ENCODE measurements at regions not wholly inside any gene's neighbourhood (a gene's known extent, or its start where the extent isn't known, plus 50 kb on each side); places are given as distances from the start of the nearest gene placed in this dataset.
"Not testable (repeated sequence)": the region's sequence is repeated elsewhere in the genome, so short reads cannot be mapped to it uniquely, and the experiment has no call there.

DNA sequence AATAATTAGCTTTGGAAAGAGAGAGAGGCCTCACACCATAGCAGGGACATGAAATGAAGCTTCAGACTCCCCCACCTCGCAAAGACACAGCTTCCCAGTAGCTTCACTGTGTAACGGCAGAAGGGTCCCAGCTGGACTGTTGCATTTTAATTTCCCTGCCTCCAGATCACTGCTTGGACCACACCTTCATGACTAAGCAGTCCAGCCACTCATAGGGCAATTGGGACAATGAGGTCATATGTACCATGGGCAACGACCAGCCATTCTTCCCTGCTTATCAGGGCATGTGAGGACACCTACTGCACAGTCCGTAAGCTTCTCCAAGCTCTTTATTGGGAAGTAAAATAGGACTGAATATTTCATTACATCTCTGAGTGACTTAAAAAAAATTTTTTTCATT, 183.0 kb downstream of the MREG start:
- no peak for DNase-seq

DNA sequence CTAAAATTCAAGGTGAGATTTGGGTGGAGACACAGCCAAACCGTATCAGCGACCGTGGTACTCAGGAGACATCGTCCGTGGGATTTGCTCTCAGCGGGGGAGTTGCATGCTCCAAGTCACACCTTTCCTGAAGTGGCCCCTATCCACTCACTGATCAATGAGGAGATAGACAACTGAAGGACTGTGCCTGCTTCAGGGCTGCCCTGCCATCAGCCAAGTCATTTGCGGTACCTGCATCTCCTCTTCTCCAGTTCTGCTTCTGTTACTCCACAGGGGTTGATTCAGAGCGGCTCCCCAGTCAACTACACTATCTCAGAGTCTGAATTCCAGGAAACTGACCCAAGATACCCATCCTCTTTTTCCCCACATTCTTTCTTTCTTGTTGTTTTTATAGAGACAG, 184.1 kb downstream of the MREG start:
- DNase-seq = no peak

DNA sequence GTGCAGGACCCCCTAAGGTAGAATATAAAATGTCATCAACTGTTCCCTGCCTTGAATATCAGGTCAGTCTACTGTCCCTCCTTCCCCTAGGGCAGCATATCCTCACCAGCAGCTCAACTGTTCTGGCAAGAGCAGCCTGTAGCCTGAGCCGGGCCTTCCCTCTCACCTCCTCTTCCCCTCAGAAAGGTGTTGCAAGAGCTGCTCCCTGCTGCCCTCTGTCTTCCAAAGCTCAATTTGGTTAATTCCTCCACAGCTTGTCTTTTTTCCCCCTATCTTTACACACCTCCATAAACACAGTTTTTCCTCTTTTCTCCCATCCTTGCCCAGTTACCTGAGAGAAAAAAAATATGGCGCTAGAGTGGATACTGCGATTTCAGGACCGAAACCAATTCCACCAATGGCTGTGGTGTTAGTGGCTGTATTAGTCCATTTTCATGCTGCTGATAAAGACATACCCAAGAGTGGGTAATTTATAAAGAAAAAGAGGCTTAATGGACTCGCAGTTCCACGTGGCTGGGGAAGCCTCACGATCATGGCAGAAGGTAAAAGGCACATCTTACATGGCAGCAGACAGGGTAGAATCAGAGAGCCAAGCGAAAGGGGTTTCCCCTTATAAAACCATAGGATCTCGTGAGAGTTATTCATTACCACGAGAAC, 184.7 kb downstream of the MREG start:
- peak; percentile 32 for DNase-seq

DNA sequence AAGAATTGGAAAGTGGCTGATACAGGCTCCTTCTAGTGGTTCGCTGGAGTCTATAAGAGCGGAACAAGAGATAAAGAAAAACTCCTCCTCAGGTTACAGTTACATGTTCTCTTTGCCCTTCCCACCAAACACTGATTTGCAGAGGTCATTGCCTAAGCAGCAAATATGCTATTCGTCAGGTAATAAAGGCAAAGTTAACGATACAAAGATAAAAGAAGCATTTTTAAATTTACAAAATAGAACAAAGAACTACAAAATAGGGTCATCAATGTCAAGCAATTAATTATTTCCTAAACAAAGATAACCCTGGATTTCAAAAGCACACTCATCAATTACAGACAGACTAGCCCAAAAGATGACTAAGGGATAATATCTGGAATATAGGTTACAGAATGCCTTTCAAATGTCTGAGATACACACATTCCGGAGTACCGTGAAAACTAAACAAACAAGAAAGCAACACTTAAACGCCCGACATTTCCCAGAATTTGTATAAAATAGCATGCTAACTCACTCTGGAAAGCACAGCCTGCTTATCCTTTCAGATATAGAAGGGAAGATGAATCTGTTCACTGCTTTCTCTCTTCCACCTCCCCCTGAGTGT, 186.4 kb downstream of the MREG start:
- no peak for DNase-seq

DNA sequence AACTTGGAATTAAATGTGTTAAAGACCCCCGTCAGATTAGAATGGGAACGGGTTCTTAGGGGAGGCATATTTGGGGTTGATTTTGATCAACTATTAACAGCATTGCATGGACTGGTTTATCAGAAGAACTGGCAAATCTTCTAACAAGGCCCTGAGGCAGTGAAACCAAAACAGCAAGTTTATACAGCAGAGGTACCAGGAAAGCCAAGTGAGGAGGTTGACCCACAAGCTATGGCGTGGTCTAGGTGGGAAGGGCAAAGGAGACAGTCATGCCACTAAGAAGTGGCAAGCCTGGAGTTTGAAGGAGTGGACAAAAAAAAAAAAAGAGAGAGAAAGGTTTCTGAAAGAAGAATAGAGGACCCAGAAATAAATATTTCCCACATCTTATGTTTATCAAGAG, 187.0 kb downstream of the MREG start:
- no peak for DNase-seq

DNA sequence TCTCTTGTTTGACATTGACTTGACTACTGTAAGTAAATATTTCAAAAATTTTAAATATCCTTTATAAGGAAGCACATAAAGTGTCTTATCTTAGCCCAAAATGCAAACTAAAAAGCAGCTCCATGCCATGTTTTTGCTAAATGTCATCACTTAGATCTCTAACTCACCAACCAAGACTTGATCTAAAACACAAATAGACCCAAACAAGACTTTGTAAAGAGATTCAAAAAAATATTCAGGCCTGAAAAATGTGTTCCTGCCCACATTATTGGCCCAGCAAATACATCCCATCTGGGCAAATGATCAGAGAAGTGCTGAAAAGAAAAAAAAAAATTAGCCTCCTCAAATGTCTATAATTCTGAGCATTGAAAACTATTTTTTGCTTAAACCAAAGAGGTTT, 187.6 kb downstream of the MREG start:
- no peak for DNase-seq

DNA sequence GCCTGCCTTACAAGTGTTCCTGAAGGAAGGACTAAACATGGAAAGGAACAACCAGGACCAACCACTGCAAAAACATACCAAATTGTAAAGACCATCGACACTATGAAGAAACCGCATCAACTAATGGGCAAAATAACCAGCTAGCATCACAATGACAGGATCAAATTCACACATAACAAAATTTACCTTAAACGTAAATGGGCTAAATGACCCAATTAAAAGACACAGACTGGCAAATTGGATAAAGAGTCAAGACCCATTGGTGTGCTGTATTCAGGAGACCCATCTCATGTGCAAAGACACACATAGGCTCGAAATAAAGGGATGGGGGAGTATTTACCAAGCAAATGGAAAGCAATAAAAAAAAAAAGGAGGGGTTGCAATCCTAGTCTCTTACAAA, 192.1 kb downstream of the MREG start:
- not testable (repeated sequence) for DNase-seq

DNA sequence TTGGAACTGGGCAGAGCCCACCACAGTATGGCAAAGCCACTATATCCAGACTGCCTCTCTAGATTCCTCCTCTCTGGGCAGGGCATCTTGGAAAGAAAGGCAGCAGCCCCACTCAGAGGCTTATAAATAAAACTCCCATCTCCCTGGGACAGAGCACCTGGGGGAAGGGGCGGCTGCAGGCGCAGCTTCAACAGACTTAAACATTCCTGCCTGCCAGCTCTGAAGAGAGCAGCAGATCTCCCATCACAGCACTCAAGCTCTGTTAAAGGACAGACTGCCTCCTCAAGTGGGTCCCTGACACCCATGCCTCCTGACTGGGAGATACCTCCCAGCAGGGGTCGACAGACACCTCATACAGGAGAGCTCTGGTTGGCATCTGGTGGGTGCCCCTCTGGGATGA, 193.6 kb downstream of the MREG start:
- DNase-seq = not testable (repeated sequence)

DNA sequence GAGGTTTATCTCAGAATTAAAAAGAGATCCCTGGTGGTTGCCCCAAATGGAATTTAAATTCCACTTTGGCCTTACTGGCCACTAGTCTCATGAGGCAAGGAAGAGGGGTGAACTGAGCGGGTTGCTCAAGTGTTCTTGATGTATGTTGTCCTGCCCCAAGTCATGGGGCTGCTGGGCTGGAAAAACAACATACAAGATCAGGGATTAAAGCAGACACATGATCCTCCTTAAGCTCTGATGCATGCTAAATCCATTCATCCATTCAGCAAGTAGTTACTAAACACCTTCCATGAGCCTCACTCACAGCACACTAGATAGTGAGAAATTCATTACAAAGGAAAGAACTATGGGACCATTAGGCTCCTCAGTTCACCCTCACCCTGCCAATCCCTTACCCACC, 196.3 kb downstream of the MREG start:
- DNase-seq = no peak

DNA sequence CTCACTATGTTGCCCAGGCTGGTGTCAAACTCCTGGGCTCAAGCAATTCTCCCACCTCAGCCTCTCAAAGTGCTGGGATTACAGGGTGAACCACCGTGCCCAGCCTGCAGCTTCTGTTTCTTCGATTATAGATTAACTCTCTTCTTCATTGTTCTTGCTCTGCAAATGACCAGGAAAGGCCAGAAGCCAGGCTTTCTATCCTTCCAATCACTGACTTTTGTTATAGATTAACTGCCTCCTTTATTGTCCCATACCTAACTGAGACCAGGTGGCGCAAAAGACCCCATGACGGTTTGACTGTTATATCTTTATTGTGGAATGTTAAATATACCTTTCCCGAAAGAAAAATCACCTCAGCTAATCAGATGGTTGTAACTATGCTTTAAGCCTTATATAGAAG, 196.9 kb downstream of the MREG start:
- DNase-seq = no peak

DNA sequence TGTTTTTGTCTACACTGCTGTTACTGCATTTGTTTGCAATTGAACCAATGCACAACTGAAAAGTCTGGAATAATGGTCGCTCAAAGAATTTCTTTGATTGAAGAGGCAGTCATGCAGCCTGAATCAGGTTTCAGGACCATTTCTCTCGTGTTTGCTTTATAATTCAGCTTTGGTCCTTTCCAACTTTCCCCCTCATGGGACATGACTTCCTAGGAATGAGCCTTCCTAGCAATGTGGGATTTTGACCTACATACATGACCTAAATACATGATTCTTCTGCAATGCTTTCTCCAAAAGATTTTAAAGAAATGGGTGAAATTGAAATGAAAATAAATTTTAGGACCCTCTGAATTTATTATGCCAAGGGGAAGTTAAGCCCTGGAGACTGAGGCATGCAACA, 197.4 kb downstream of the MREG start:
- DNase-seq = no peak

DNA sequence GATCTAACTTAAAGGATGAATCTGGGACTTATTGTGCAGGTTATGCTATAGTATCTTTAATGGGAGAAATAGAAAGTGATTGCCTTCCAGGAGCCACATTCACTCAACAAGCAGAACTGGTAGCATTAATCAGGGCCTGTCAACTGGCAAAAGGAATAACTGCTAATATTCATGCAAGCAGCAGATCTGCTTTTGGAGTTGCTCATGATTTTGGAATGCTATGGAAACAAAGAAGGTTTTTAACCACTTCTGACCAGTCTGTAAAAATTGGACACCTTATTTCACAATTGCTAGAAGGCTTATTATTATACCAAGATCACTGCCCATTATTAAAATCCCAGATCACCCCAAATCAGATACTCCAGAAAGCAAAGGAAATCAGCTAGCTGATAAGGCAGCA, 200.4 kb downstream of the MREG start:
- no peak for DNase-seq

DNA sequence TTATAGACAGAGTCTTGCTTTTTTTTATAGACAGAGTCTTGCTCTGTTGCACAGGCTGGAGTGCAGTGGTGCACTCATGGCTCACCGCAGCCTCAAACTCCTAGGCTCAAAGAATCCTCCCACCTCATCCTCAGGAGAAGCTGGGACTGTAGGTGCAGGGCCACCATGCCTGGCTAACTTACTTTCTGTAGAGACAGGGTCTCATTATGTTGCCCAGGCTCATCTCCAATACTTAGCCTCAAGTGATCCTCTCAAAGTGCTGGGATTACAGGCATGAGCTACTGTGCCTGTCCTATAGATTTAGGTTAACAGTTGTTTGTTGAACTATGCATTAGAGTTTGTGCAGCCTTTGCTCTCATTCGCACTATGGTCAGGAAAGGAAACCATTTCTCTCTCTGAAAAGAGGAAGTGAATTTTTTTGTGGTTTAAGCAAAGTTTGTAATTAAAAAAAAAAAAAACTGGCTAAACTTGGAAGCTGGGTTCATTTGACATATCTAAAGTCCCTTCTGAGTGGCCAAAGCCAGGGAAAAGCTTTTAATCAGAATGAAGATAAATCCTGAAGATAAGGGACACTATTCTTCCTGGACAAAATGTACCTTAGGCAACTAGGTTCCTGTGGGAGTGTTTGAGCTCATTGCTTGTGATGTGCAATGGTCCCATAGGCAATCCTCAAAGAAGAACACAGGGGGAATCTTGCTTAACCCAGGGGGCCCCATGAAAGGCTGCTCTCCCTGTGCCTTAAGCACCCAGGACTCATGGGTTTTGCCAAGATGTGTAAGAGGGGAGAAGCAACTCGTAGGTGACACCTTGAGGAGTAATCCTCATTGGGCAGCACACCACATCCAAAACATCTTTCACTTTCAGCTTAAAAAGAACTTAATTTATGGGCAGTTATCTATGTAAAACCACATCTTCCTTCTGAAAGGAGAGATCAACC, 201.7 kb downstream of the MREG start:
- DNase-seq = no peak

DNA sequence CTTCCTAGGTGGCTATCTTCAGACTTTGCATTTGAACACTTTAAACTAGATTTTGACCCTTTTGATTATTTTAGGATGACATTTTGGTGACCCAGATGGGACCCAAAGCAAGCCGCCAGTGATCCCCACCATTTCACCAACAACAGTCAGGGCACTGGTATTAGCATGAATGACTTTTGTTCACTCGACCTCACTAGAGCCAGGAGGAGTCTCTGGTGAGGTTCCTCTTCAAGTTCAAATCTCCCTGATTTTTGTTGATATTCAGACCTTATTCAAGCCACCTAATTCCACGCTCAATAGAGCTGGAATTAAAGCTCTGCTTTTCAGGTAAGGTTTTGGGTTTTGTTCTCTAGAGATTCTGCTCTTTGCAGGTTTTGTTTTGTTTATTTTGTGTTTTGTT, 202.3 kb downstream of the MREG start:
- DNase-seq = no peak

DNA sequence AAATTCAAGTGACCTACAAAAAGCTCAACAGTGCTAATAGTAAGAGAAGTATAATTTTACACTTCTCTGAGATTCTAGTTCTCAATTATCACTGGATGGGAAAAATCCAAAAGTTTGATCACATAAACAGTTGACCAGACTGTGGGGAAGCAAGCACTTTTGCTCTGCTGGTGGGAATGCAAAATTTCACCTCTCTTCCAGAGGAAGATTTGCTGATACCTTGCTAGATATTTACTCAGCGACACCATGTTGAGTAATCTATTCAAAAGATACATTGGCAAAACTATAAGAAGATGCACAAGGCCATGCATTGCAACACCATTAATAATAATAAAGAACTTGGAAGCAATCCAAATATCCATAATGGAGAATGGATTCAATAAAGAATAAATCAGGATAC, 204.4 kb downstream of the MREG start:
- DNase-seq = no peak

DNA sequence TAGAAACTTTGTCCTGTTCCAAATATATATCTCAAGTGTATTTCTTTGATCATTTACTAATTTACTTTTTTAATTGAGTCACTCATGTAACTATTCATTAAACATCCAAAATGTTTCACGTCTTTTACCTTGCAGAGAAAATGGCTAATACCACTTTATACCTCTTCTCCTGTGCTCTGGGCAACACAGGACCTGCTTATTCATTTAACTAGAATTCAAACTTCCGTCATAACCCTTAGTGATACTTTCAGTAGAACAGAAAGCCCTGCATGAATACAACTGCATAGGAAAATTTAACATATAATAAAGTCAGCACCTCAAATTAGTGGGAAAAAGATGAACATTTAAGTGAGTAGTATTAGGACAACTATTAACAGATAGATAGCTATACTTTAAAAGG, 205.2 kb downstream of the MREG start:
- DNase-seq = no peak

DNA sequence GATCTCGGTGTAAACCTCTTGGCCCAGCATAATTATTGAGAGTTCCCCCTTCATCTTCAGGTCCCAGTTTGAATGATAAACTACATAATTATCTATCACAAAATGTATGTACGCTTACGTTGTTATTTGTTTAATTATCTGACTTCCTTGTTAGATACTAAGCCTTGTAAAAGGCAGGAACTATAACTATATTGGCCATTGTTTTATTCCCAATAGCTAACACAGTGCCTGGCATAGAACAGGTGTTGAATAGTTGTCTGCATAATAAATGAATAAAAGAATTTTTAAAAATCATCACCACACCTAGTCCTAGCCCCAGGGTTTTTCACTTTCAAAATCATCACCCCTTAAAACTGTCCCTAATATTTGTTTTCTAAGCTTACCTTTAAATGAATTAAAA, 207.9 kb downstream of the MREG start:
- DNase-seq = no peak

DNA sequence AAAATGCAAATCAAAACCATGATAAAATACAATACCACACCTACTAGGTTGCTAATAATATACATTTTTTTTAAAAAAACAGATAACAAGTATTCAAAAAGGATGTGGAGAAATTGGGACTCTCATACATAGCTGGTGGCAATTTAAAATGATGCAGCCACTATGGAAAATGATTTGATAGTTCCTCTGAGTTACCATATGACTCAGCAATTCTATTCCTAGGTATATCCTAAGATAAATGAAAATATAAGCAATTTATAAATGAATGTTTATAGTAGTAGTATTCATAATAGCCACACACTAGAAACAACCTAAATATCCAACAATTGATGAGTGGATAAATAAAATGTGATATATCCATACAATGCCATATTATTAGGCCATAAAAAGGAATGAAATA, 210.2 kb downstream of the MREG start:
- no peak for DNase-seq

DNA sequence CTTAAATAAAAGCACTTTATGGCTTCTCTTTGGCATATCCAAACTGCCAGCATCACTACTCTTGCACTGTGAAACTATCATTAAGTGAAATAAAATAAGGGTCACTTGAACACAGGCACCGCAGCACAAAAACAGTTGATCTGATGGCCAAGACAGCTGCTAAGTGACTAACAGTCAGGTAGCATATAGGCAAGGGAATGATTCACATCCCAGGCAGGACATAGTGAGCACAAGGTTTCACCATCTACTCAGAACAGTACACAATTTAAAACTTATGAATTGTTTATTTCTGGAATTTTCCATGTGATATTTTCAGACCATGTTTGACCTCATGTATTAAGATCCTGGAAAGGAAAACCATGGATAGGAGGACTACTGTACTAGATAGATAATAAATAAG, 214.2 kb downstream of the MREG start:
- DNase-seq = no peak

DNA sequence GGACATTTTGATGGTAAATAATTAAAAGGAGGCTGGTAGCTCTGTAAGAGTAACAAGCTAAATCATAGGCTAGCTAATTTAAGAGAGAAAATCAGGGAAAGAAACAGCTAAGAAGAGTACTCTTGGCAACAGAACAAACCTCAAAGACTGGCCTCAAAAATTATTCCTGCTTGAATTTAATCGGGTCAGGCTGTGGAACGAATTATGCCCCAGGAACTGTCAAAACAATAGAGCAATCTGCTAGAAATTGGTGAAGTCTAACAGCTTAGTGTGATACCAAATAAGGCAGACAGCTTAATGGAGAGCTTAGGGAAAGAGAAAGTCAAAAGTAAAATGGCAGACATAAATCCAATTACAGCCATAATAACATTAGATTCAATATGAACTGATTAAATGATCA, 215.7 kb downstream of the MREG start:
- no peak for DNase-seq

DNA sequence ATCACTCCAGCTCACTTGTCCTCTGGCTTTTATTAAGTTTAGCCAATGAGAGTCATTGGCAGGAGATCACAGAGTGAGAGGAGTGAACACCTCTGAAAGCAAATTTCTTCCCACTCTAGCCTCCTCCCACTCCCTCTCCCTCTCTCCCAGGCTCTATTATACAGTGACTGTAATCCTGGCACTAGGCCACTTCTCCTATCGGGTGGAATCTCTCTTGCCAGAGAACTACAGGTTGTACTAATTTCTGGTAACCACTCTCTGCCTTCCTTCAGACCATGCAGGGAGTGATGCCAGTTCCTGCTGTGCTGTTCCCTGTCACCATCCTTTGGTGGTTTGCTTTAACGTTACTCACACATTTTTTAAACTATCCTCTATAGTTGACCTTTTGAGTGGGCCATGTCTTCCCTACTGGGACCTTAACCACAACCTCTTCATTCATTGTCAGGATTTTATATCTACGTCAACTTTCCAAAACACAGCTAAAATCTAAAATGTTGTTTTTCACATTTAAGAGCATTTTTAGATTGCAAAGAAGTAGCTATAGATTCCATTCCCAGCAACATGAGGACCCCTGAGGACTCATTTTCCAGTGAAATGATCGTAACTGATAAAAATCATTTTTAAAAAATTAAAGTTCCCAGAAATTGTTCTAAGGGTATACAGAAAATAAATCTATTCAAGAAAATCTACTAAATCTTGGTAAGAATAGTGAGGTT, 217.1 kb downstream of the MREG start:
- DNase-seq = peak; percentile 3

DNA sequence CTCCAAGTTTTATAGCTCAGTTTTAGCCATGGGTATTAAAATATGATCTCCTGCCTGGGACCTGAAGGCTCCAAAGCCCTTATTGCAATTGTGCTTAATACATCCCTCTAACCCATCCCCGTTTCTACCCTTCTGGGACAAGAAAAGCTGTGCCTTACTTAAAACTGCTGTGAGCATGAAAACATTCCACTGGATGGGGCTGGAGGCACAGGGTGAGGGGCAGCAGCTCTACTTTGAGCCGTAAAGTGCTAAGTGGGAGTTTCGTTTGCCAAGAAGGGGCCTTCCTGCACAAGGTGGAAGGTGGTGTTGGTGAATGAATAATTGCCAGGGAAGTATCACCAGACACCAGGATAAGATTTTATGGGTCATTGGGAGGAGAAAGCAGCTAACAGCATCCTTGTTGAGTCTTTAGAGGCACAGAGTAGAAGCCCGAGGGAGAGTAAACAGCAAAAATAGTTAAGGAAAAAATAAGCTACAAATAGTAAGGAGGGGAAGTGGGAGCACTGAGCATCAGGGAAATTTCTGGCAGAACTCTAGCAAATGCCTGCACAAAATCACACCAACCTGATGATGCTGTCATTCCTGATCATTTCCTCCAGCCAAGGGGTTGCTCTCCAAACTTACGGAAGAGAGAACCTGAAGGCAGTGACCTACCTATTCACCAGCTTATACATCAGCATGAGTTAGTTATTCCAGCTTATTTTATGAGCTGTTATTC, 218.4 kb downstream of the MREG start:
- no peak for DNase-seq

Data from activated CD4-positive, alpha-beta T cell treated with anti-CD3 and anti-CD28 coated beads, Interleukin-2, amount 50 U/mL, for 16 hours (primary cell).